ENCODE measurements at regions not wholly inside any gene's neighbourhood (a gene's known extent, or its start where the extent isn't known, plus 50 kb on each side); places are given as distances from the start of the nearest gene placed in this dataset.

DNA sequence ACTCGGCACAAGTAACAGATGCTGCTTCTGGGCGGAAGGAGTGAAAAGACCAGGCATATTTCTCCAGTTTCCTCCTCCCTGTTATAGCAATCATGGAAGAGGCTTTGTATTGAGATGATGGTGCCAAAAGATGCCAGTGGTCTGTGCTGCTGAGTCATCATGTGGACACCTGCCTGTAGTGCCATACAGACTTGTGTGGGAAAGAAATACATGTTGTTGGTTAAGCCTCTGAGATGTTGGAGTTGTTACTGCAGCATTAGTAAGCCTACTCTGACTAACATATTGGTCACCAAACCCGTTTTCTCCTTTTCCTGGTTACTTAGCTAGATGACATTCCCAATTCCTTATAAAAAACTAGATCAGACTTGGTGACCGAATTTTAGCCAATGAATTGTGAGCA lies 356.9 kb downstream of the ZNF521 start:
- no peaks in the 10 kb centered on the region for H3K27me3 ChIP-seq (ENCODE audit: control insufficient read depth in 1 of 2, insufficient read depth in 2 of 2, low read length in 2 of 2)
- no peaks in the 10 kb centered on the region for H3K4me1 ChIP-seq (ENCODE audit: control insufficient read depth, insufficient read depth, low read length)
- no peaks in the 10 kb centered on the region for H3K36me3 ChIP-seq (ENCODE audit: control insufficient read depth in 2 of 2, insufficient read depth in 2 of 2, low read length in 2 of 2)
- H3K9ac ChIP-seq (ENCODE audit: low read length in 2 of 2), result no peak overlapping the region
- H3K4me3 ChIP-seq (ENCODE audit: low read length in 2 of 2), result no peak overlapping the region
- peaks cover 0 to 6% of the 10 kb centered on the region in 2 donors for H3K9me3 ChIP-seq (ENCODE audit: control insufficient read depth in 2 of 2, low read length in 2 of 2)
- no peak overlapping the region for H3K27ac ChIP-seq (ENCODE audit: low read length)

DNA sequence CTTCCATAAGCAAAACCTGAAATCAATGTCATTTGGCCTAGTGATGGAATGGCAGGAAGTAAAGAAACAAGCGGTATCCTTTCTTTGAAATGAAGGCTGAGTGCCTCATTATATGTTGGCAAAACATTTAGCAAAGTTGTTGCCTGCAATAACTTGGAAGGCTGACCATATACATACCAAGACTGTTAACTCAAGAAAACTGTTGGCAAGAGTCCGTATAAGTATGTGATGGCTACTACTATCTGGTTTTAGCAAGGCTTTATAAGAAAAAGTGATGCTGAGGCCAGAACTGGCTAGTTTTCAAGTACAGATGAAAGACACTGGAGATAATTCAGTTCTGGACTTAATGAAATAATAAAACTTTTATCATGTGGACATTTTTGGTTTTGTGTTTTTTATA lies 356.2 kb downstream of the ZNF521 start:
- Histone ChIP-seq H3K27me3 (ENCODE audit: control insufficient read depth in 1 of 2, insufficient read depth in 2 of 2, low read length in 2 of 2) (no peaks in the 10 kb centered on the region), H3K9ac (ENCODE audit: low read length in 2 of 2) (no peak overlapping the region), H3K4me1 (ENCODE audit: control insufficient read depth, insufficient read depth, low read length) (no peaks in the 10 kb centered on the region), H3K36me3 (ENCODE audit: control insufficient read depth in 2 of 2, insufficient read depth in 2 of 2, low read length in 2 of 2) (no peaks in the 10 kb centered on the region), H3K27ac (ENCODE audit: low read length) (no peak overlapping the region), H3K9me3 (ENCODE audit: control insufficient read depth in 2 of 2, low read length in 2 of 2) (peaks cover 0 to 6% of the 10 kb centered on the region in 2 donors), H3K4me3 (ENCODE audit: low read length in 2 of 2) (no peak overlapping the region)

DNA sequence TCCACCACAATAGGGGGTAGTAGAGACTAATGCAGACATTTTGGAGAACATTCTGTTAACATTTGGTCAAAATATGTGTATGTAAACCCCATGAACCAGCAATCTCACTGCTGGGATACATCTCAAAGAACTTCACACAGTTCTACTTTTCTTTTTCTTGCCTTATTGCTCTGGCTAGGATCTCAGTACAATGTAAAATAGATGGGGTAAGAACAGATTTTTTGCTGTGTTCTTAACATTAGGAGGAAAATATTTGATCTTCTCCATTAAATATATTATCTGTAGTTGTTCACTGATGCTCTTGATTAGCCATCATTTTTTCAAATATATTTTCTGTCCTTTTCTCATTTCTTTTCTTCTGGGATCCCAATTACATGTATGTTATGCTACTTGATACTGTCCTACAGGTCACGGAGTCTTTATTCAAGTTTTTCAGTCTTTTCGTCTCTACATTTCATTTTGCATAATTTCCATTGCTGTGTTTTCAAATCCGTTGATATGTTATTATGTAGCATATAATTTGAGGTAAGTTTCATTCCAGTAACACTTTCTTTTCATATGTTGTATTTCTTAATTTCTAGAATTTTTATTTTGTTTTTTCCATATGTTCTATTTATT lies 352.2 kb downstream of the ZNF521 start:
- Histone ChIP-seq H3K27ac (ENCODE audit: low read length) (no peak overlapping the region), H3K27me3 (ENCODE audit: control insufficient read depth in 1 of 2, insufficient read depth in 2 of 2, low read length in 2 of 2) (no peaks in the 10 kb centered on the region), H3K36me3 (ENCODE audit: control insufficient read depth in 2 of 2, insufficient read depth in 2 of 2, low read length in 2 of 2) (no peaks in the 10 kb centered on the region), H3K9me3 (ENCODE audit: control insufficient read depth in 2 of 2, low read length in 2 of 2) (peaks cover 0 to 3% of the 10 kb centered on the region in 2 donors), H3K4me1 (ENCODE audit: control insufficient read depth, insufficient read depth, low read length) (no peaks in the 10 kb centered on the region), H3K9ac (ENCODE audit: low read length in 2 of 2) (no peak overlapping the region), H3K4me3 (ENCODE audit: low read length in 2 of 2) (no peak overlapping the region)

DNA sequence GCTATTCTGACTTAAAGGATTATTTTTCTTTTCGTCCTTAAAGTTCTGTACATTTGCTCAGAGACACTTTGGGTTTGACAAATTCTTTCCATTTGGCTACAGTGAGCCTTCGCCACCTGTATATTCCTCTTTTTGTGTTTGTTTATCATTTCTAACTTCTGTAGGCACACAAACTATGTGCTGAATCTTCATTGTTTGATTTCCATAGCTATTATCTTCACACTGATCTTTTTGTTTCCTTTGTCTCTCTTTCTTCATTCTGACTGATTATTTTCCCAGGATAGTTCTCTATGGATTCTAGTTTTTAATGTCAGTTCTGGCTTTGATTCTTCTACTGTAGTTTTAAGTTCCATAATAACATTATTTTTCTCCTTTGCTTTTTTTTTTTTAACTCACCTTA lies 350.2 kb downstream of the ZNF521 start:
- Histone ChIP-seq H3K27me3 (ENCODE audit: control insufficient read depth in 1 of 2, insufficient read depth in 2 of 2, low read length in 2 of 2) (no peaks in the 10 kb centered on the region), H3K4me1 (ENCODE audit: control insufficient read depth, insufficient read depth, low read length) (no peaks in the 10 kb centered on the region), H3K4me3 (ENCODE audit: low read length in 2 of 2) (no peak overlapping the region), H3K36me3 (ENCODE audit: control insufficient read depth in 2 of 2, insufficient read depth in 2 of 2, low read length in 2 of 2) (no peaks in the 10 kb centered on the region), H3K9ac (ENCODE audit: low read length in 2 of 2) (no peak overlapping the region), H3K9me3 (ENCODE audit: control insufficient read depth in 2 of 2, low read length in 2 of 2) (peaks cover 0 to 3% of the 10 kb centered on the region in 2 donors), H3K27ac (ENCODE audit: low read length) (no peak overlapping the region)

DNA sequence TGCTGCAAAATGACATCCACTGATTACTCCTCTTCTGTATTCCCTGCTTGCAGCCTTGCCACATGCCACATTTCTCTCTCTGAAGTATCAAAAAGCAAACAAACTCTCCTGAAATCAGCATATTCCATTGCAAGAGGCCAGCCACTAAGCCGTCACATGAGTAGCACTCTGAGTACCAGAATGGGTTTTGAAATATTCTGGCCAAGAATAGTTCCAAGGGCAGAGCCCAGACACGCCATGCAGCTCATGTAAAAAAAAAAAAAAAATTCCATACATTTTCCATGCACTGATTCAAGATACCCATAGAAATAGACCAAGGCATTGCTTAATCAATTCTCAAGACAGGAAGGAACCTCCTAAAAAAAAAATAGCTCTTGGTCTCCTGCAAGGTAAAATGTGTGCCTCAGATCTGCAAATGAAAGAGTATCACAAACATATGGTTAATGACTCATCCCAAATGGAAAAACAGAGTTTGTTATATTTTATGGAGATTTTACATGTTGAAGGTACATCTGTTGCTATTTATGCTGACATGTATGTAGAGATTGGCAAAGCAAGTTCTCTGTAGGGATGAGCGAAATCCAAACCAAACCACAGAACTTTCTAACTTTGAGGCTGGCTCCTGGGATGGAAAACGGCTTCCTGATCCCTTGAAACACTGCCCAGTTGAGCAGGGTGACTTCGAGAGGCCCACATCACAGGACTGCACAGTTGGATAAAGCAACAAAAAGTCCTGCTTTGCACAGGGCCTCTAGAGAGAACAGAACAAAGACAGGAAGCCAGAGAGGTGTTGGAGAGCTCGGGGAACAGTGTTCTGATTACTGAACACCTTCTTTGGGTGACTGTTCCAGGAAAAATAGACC lies 346.2 kb downstream of the ZNF521 start:
- peaks cover 2% of the 10 kb centered on the region in 2 donors for H3K9me3 ChIP-seq (ENCODE audit: control insufficient read depth in 2 of 2, low read length in 2 of 2)
- no peaks in the 10 kb centered on the region for H3K4me1 ChIP-seq (ENCODE audit: control insufficient read depth, insufficient read depth, low read length)
- H3K36me3 ChIP-seq (ENCODE audit: control insufficient read depth in 2 of 2, insufficient read depth in 2 of 2, low read length in 2 of 2), result no peaks in the 10 kb centered on the region
- H3K27me3 ChIP-seq (ENCODE audit: control insufficient read depth in 1 of 2, insufficient read depth in 2 of 2, low read length in 2 of 2), result no peaks in the 10 kb centered on the region
- H3K4me3 ChIP-seq (ENCODE audit: low read length in 2 of 2), result no peak overlapping the region
- H3K9ac ChIP-seq (ENCODE audit: low read length in 2 of 2), result no peak overlapping the region
- H3K27ac ChIP-seq (ENCODE audit: low read length), result no peak overlapping the region

DNA sequence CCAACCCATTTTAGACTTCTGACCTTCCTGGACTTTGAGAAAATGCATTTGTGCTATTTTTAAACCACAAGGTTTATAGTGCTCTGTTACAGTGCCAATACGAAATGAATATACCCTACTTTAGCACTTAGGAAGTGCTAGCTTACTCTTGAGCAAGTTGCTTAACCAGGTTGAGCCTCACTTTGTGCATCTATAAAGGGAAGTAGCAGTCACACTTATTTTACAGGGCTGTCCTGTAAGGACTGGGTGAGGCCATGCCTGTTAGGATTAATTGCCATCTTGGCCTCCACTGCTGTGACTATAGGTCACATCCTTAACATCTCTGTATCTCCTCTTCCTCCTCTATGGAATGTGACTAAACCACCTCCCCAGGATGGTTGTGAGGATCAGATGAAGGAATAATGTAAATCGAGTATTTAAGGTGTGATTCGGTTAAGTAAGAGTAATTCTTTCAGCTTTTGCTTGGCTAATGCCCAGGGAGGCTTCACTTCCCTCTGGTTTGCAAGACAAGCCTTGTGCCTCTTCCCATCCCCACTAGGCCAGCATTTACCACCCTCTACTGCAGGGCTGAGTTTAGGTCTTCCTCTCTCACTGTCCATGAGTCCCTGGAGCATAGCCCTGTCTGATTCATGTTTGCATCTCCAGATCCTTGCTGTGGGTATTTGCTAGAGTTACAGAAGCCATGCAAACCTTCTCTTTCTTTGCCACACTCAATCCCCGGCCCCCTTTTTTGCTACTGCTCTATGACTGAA lies 341.2 kb downstream of the ZNF521 start:
- Histone ChIP-seq H3K9ac (ENCODE audit: low read length in 2 of 2) (no peak overlapping the region), H3K27ac (ENCODE audit: low read length) (no peak overlapping the region), H3K36me3 (ENCODE audit: control insufficient read depth in 2 of 2, insufficient read depth in 2 of 2, low read length in 2 of 2) (no peaks in the 10 kb centered on the region), H3K4me1 (ENCODE audit: control insufficient read depth, insufficient read depth, low read length) (no peaks in the 10 kb centered on the region), H3K4me3 (ENCODE audit: low read length in 2 of 2) (no peak overlapping the region), H3K27me3 (ENCODE audit: control insufficient read depth in 1 of 2, insufficient read depth in 2 of 2, low read length in 2 of 2) (no peaks in the 10 kb centered on the region), H3K9me3 (ENCODE audit: control insufficient read depth in 2 of 2, low read length in 2 of 2) (peaks cover 2% of the 10 kb centered on the region in 2 donors)
